Naive thymus-derived CD4-positive, alpha-beta T cell (primary cell): ENCODE measurements at regions not wholly inside any gene's neighbourhood (a gene's known extent, or its start where the extent isn't known, plus 50 kb on each side); places are given as distances from the start of the nearest gene placed in this dataset.
"Not testable (repeated sequence)": the region's sequence is repeated elsewhere in the genome, so short reads cannot be mapped to it uniquely, and the experiment has no call there.

Experiments
- ATAC-seq: fragments of 150-1000 bp; cut with Tn5 transposase; 2 replicates; pipeline ENCODE4 v1.10.0; 2021; ENCODE audit warnings: mild to moderate bottlenecking, moderate library complexity
- CTCF ChIA-PET: fragments of 350-600 bp; sonication (Branson Sonifier 250); formaldehyde crosslinking; loops from one replicate; lab custom pipeline; 2021; ENCODE audit warnings: antibody characterized with exemption; lab: Charles Lee
- POLR2A ChIA-PET: fragments of 350-600 bp; sonication (Branson Sonifier 250); formaldehyde crosslinking; loops from one replicate; lab custom pipeline; 2021; ENCODE audit warnings: antibody characterized with exemption, inconsistent platforms; lab: Charles Lee
- DNase-seq, 9 donors: peaks; one replicate each; pipeline versions ENCODE4 v3.0.0 to v3.0.0-alpha.2; 2020 to 2022; ENCODE audit warnings: mixed read lengths in 1 of 9
- H3K27ac ChIP-seq: one replicate; pipeline ENCODE4 v1.7.0; 2013; ENCODE audit warnings: mild to moderate bottlenecking, low read depth, low read length, moderate library complexity
- H3K27me3 ChIP-seq, 2 donors: one replicate each; pipeline ENCODE4 v1.7.0; 2013; ENCODE audit warnings: low read length in 2 of 2, mild to moderate bottlenecking in 2 of 2, moderate library complexity in 2 of 2; ENCODE audit not compliant: control insufficient read depth in 2 of 2, insufficient read depth in 2 of 2
- H3K36me3 ChIP-seq, 3 experiments: 1 replicate in 2 of 3; 2 replicates in 1 of 3; pipeline ENCODE4 v1.7.0; 2013; ENCODE audit warnings: low read length in 3 of 3, mild to moderate bottlenecking in 3 of 3, moderate library complexity in 1 of 3; ENCODE audit not compliant: insufficient read depth in 3 of 3, control insufficient read depth in 2 of 3
- H3K4me1 ChIP-seq, 2 donors: one replicate each; pipeline ENCODE4 v1.7.0; 2013; ENCODE audit warnings: low read length in 2 of 2, mild to moderate bottlenecking in 2 of 2, moderate library complexity in 1 of 2; ENCODE audit not compliant: control insufficient read depth in 2 of 2, insufficient read depth in 2 of 2
- H3K4me3 ChIP-seq: 2 replicates; pipeline ENCODE4 v1.7.0; 2013; ENCODE audit warnings: mild to moderate bottlenecking, low read length
- H3K9me3 ChIP-seq, 3 experiments: 1 replicate in 2 of 3; 2 replicates in 1 of 3; pipeline ENCODE4 v1.7.0; 2013; ENCODE audit warnings: low read length in 3 of 3; ENCODE audit not compliant: control insufficient read depth in 2 of 3
- H3K27ac Mint-ChIP-seq, 9 donors: one replicate each; pipeline ENCODE4 v1.8.0; 2020 to 2022; ENCODE audit warnings: mixed read lengths in 9 of 9, mild to moderate bottlenecking in 8 of 9, moderate library complexity in 5 of 9, inconsistent platforms in 2 of 9
- H3K27me3 Mint-ChIP-seq, 5 donors: one replicate each; pipeline ENCODE4 v1.8.0; 2021 to 2022; ENCODE audit warnings: mixed read lengths in 5 of 5, mild to moderate bottlenecking in 1 of 5
- H3K36me3 Mint-ChIP-seq, 5 donors: one replicate each; pipeline ENCODE4 v1.8.0; 2020 to 2022; ENCODE audit warnings: mixed read lengths in 5 of 5, mild to moderate bottlenecking in 3 of 5, inconsistent platforms in 1 of 5
- H3K4me1 Mint-ChIP-seq, 7 donors: one replicate each; pipeline ENCODE4 v1.8.0; 2020 to 2022; ENCODE audit warnings: mixed read lengths in 7 of 7, mild to moderate bottlenecking in 3 of 7, inconsistent platforms in 1 of 7
- H3K4me3 Mint-ChIP-seq, 10 donors: one replicate each; pipeline ENCODE4 v1.8.0; 2020 to 2022; ENCODE audit warnings: mild to moderate bottlenecking in 10 of 10, mixed read lengths in 10 of 10, moderate library complexity in 6 of 10, inconsistent platforms in 2 of 10
- H3K9me3 Mint-ChIP-seq, 11 donors: one replicate each; pipeline ENCODE4 v1.8.0; 2020 to 2022; ENCODE audit warnings: mixed read lengths in 11 of 11, mild to moderate bottlenecking in 4 of 11, inconsistent platforms in 1 of 11, moderate library complexity in 1 of 11
- intact Hi-C, 2 donors: fragments of 100-400 bp; cut with micrococcal nuclease; formaldehyde crosslinking; loops; one replicate each; pipeline ENCODE4 v1.15.1; 2023

DNA sequence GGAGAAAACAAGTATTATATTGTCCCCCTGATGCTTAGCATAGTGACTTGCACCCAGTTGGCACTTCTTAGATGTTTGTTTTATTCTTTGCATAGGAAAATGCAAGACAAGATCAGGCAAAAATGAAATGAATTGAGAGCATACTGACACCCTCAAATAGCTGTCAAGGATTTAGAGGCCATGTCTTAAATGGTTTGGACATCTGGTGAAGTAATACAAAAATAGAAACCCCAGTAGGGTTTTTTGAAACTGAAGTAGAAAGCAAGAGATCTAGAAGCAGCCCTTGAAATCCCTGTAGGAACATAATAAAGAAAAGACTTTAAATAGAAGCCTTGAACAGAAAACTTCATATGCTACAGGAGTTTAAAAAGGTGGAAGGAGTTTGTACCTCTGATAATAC is 174.3 kb downstream of the ANXA1 start:
- Histone ChIP-seq H3K4me1 (no peaks in the 10 kb centered on the region), H3K9me3 (no peaks in the 10 kb centered on the region), H3K4me3 (no peak overlapping the region), H3K27me3 (no peaks in the 10 kb centered on the region), H3K27ac (no peak overlapping the region), H3K36me3 (no peaks in the 10 kb centered on the region)
- POLR2A ChIA-PET, result no interaction called here
- H3K27me3 Mint-ChIP-seq, result no peaks in the 10 kb centered on the region
- CTCF ChIA-PET, result no interaction called here
- ATAC-seq (no peak), DNase-seq (no peak)
- no peaks in the 10 kb centered on the region for H3K36me3 Mint-ChIP-seq
- H3K4me3 Mint-ChIP-seq, result no peak overlapping the region
- intact Hi-C loops, result no loop called here
- peaks cover 0 to 8% (median 0%) of the 10 kb centered on the region in 11 donors for H3K9me3 Mint-ChIP-seq
- no peak overlapping the region for H3K27ac Mint-ChIP-seq
- H3K4me1 Mint-ChIP-seq, result no peaks in the 10 kb centered on the region

- Mint-ChIP-seq H3K27me3 (no peaks in the 10 kb centered on the region), H3K27ac (no peak overlapping the region), H3K36me3 (no peaks in the 10 kb centered on the region), H3K9me3 (peaks cover 0 to 8% (median 0%) of the 10 kb centered on the region in 11 donors), H3K4me3 (no peak overlapping the region), H3K4me1 (no peaks in the 10 kb centered on the region)
- DNase-seq (no peak), ATAC-seq (no peak)
- Histone ChIP-seq H3K4me1 (no peaks in the 10 kb centered on the region), H3K9me3 (no peaks in the 10 kb centered on the region), H3K27ac (no peak overlapping the region), H3K4me3 (no peak overlapping the region), H3K36me3 (no peaks in the 10 kb centered on the region), H3K27me3 (no peaks in the 10 kb centered on the region)
- intact Hi-C loops, result no loop called here
- CTCF ChIA-PET, result no interaction called here
- POLR2A ChIA-PET, result no interaction called here
Observed at GRCh38 chr9:73327149-73327548, 175.5 kb downstream of the ANXA1 start.

GRCh38 chr9:73337182-73337581 is 185.5 kb downstream of the ANXA1 start:
- H3K4me3 ChIP-seq, DNase-seq, intact Hi-C loops, CTCF ChIA-PET, H3K4me3 Mint-ChIP-seq, ATAC-seq, H3K27me3 ChIP-seq, H3K9me3 Mint-ChIP-seq, POLR2A ChIA-PET, H3K4me1 Mint-ChIP-seq, H3K36me3 Mint-ChIP-seq, H3K27ac Mint-ChIP-seq, H3K36me3 ChIP-seq, H3K27me3 Mint-ChIP-seq, H3K9me3 ChIP-seq, H3K4me1 ChIP-seq, H3K27ac ChIP-seq: not testable (repeated sequence)

DNA sequence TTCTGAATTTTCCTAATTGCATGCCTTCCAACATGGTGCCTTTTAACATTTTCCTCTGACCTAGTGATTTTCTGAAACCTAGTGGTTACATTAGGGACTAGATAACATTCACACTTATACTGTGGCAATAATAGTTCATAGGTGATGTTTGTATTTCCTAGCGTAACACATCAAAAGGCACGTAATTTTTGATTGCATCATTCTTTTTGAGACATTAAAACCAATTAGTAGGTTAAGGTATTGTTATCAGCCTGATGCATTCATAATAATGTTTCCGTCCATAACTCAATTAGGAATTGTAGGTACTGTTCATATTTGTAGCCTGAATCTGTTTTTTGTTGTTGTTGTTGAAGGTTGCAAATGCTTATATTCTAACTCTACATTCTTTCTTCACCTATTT is 192.4 kb downstream of the ANXA1 start:
- intact Hi-C loops, result no loop called here
- CTCF ChIA-PET, result no interaction called here
- no peaks in the 10 kb centered on the region for H3K36me3 ChIP-seq
- H3K9me3 ChIP-seq, result no peaks in the 10 kb centered on the region
- no peaks in the 10 kb centered on the region for H3K4me1 Mint-ChIP-seq
- no peaks in the 10 kb centered on the region for H3K27me3 ChIP-seq
- H3K9me3 Mint-ChIP-seq, result peaks cover 0 to 4% (median 0%) of the 10 kb centered on the region in 11 donors
- no peaks in the 10 kb centered on the region for H3K27me3 Mint-ChIP-seq
- no peak overlapping the region for H3K4me3 ChIP-seq
- H3K27ac Mint-ChIP-seq, result no peak overlapping the region
- no peaks in the 10 kb centered on the region for H3K4me1 ChIP-seq
- no peak overlapping the region for H3K27ac ChIP-seq
- POLR2A ChIA-PET, result no interaction called here
- H3K4me3 Mint-ChIP-seq, result no peak overlapping the region
- DNase-seq (no peak), ATAC-seq (no peak)
- no peaks in the 10 kb centered on the region for H3K36me3 Mint-ChIP-seq

GRCh38 chr9:73347123-73347522 is 195.5 kb downstream of the ANXA1 start:
- H3K27ac ChIP-seq, result no peak overlapping the region
- ChIA-PET POLR2A (no interaction called here), CTCF (no interaction called here)
- Mint-ChIP-seq H3K36me3 (no peaks in the 10 kb centered on the region), H3K4me1 (no peaks in the 10 kb centered on the region), H3K27me3 (no peaks in the 10 kb centered on the region), H3K4me3 (no peak overlapping the region), H3K27ac (no peak overlapping the region), H3K9me3 (peaks cover 0 to 4% (median 0%) of the 10 kb centered on the region in 11 donors)
- no peak for DNase-seq
- no peaks in the 10 kb centered on the region for H3K4me1 ChIP-seq
- H3K4me3 ChIP-seq, result no peak overlapping the region
- H3K9me3 ChIP-seq, result no peaks in the 10 kb centered on the region
- no peaks in the 10 kb centered on the region for H3K27me3 ChIP-seq
- no peak for ATAC-seq
- H3K36me3 ChIP-seq, result no peaks in the 10 kb centered on the region
- intact Hi-C loops, result no loop called here

DNA sequence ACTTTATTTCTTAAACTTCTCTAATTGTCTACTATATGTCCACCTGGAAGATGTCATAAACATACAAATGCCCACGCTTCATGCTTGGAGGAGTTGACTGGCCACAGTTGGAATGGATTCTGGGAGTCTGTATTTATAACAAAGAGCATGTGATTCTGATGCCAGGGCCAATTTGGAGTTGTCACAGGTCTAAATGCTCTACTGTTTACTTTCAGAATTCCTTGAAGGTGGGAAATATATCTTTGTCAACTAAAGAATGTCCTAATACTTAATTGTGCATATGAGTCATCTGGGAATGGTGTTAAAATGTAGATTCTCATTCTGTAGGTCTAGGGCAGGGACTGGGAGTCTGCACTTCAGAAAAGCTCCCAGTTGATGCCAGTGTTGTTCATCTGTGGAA is 196.1 kb downstream of the ANXA1 start:
- Histone ChIP-seq H3K27me3 (no peaks in the 10 kb centered on the region), H3K9me3 (no peaks in the 10 kb centered on the region), H3K27ac (no peak overlapping the region), H3K4me1 (no peaks in the 10 kb centered on the region), H3K4me3 (no peak overlapping the region), H3K36me3 (no peaks in the 10 kb centered on the region)
- ChIA-PET CTCF (no interaction called here), POLR2A (no interaction called here)
- Mint-ChIP-seq H3K27me3 (no peaks in the 10 kb centered on the region), H3K4me3 (no peak overlapping the region), H3K9me3 (peaks cover 0 to 4% (median 0%) of the 10 kb centered on the region in 11 donors), H3K36me3 (no peaks in the 10 kb centered on the region), H3K27ac (no peak overlapping the region), H3K4me1 (no peaks in the 10 kb centered on the region)
- DNase-seq (no peak), ATAC-seq (no peak)
- intact Hi-C loops, result no loop called here

GRCh38 chr9:73348471-73348870 is 196.8 kb downstream of the ANXA1 start:
- POLR2A ChIA-PET, result no interaction called here
- Histone ChIP-seq H3K4me3 (no peak overlapping the region), H3K36me3 (no peaks in the 10 kb centered on the region), H3K4me1 (no peaks in the 10 kb centered on the region), H3K9me3 (no peaks in the 10 kb centered on the region), H3K27me3 (no peaks in the 10 kb centered on the region), H3K27ac (no peak overlapping the region)
- intact Hi-C loops, result no loop called here
- H3K27me3 Mint-ChIP-seq, result no peaks in the 10 kb centered on the region
- H3K9me3 Mint-ChIP-seq, result peaks cover 0 to 4% (median 0%) of the 10 kb centered on the region in 11 donors
- CTCF ChIA-PET, result no interaction called here
- no peaks in the 10 kb centered on the region for H3K36me3 Mint-ChIP-seq
- no peaks in the 10 kb centered on the region for H3K4me1 Mint-ChIP-seq
- no peak overlapping the region for H3K4me3 Mint-ChIP-seq
- H3K27ac Mint-ChIP-seq, result no peak overlapping the region
- DNase-seq (no peak), ATAC-seq (no peak)
